RWPE2 (cell line): ENCODE measurements at regions not wholly inside any gene's neighbourhood (a gene's known extent, or its start where the extent isn't known, plus 50 kb on each side); places are given as distances from the start of the nearest gene placed in this dataset.

Experiments used
- ATAC-seq: fragments of 200-7000 bp; cut with Tn5 transposase; 3 replicates; pipeline ENCODE4 v1.9.1; 2021; ENCODE audit warnings: low read depth
- DNase-seq: peaks from one replicate; pipeline ENCODE4 v3.0.0-alpha.2; 2020; ENCODE audit warnings: low spot score
- H3K27ac ChIP-seq: fragments of 450-650 bp; 2 replicates; pipeline ENCODE4 v1.5.1; 2017; ENCODE audit warnings: mild to moderate bottlenecking; ENCODE audit not compliant: poor library complexity, severe bottlenecking
- H3K27me3 ChIP-seq: fragments of 250-450 bp; sonication (Bioruptor Pico); 2 replicates; pipeline ENCODE4 v1.5.1; 2021; ENCODE audit warnings: mild to moderate bottlenecking, moderate library complexity; ENCODE audit not compliant: insufficient read depth, poor library complexity, severe bottlenecking
- H3K36me3 ChIP-seq: fragments of 250-450 bp; sonication (Bioruptor Pico); 2 replicates; pipeline ENCODE4 v1.5.1; 2020; ENCODE audit warnings: low read depth, mild to moderate bottlenecking, moderate library complexity
- H3K4me1 ChIP-seq: fragments of 250-450 bp; sonication (Bioruptor Pico); 2 replicates; pipeline ENCODE4 v1.5.1; 2021; ENCODE audit warnings: mild to moderate bottlenecking, moderate library complexity; ENCODE audit not compliant: insufficient read depth, poor library complexity, severe bottlenecking
- H3K4me3 ChIP-seq: fragments of 250-450 bp; sonication (Bioruptor Pico); 2 replicates; pipeline ENCODE4 v1.5.1; 2021; ENCODE audit warnings: mild to moderate bottlenecking, moderate library complexity; ENCODE audit not compliant: severe bottlenecking
- H3K9me3 ChIP-seq: fragments of 250-450 bp; sonication (Bioruptor Pico); 2 replicates; pipeline ENCODE4 v1.5.1; 2021; ENCODE audit warnings: mild to moderate bottlenecking, moderate library complexity; ENCODE audit not compliant: severe bottlenecking
- CTCF ChIP-seq: fragments of 450-650 bp; IDR thresholded peaks from one replicate; pipeline ENCODE4 v1.5.1; 2017; ENCODE audit warnings: mild to moderate bottlenecking, moderate library complexity; ENCODE audit not compliant: poor library complexity, severe bottlenecking

- DNase-seq, result no peak
- Histone ChIP-seq H3K9me3 (no peaks in the 10 kb centered on the region), H3K4me1 (peaks cover 26% of the 10 kb centered on the region), H3K27me3 (no peaks in the 10 kb centered on the region), H3K36me3 (no peaks in the 10 kb centered on the region), H3K4me3 (no peak overlapping the region), H3K27ac (no peak overlapping the region)
- no peak for TF ChIP-seq CTCF
- ATAC-seq, result no peak
Observed at GRCh38 chr6:37556881-37557644, 57.4 kb upstream of the CCDC167 start.

- ATAC-seq, result no peak
- Histone ChIP-seq H3K36me3 (no peaks in the 10 kb centered on the region), H3K4me3 (no peak overlapping the region), H3K9me3 (no peaks in the 10 kb centered on the region), H3K4me1 (peaks cover 26% of the 10 kb centered on the region), H3K27ac (no peak overlapping the region), H3K27me3 (no peaks in the 10 kb centered on the region)
- no peak for DNase-seq
- no peak for TF ChIP-seq CTCF
Observed at GRCh38 chr6:37555040-37555781, 55.5 kb upstream of the CCDC167 start.

GRCh38 chr6:37554480-37554819 is 54.8 kb upstream of the CCDC167 start:
- TF ChIP-seq CTCF, result no peak
- ATAC-seq (peak; percentile 58), DNase-seq (no peak)
- no peaks in the 10 kb centered on the region for H3K9me3 ChIP-seq
- peak overlapping the region; percentile 44 for H3K27ac ChIP-seq
- H3K4me3 ChIP-seq, result no peak overlapping the region
- no peaks in the 10 kb centered on the region for H3K27me3 ChIP-seq
- H3K36me3 ChIP-seq, result no peaks in the 10 kb centered on the region
- peaks cover 26% of the 10 kb centered on the region for H3K4me1 ChIP-seq

- Histone ChIP-seq H3K4me1 (peaks cover 31% of the 10 kb centered on the region), H3K4me3 (no peak overlapping the region), H3K27me3 (no peaks in the 10 kb centered on the region), H3K9me3 (no peaks in the 10 kb centered on the region), H3K36me3 (no peaks in the 10 kb centered on the region), H3K27ac (no peak overlapping the region)
- TF ChIP-seq CTCF, result no peak
- ATAC-seq (no peak), DNase-seq (no peak)
Observed at GRCh38 chr6:37552267-37552666, 52.6 kb upstream of the CCDC167 start.

- no peaks in the 10 kb centered on the region for H3K27me3 ChIP-seq
- no peak overlapping the region for H3K27ac ChIP-seq
- no peak for DNase-seq
- no peak for TF ChIP-seq CTCF
- no peak overlapping the region for H3K4me3 ChIP-seq
- H3K4me1 ChIP-seq, result peaks cover 31% of the 10 kb centered on the region
- H3K36me3 ChIP-seq, result no peaks in the 10 kb centered on the region
- ATAC-seq, result no peak
- no peaks in the 10 kb centered on the region for H3K9me3 ChIP-seq
Observed at GRCh38 chr6:37551867-37552266, 52.2 kb upstream of the CCDC167 start.
